ENCODE measurements at regions not wholly inside any gene's neighbourhood (a gene's known extent, or its start where the extent isn't known, plus 50 kb on each side); places are given as distances from the start of the nearest gene placed in this dataset.

- TF ChIP-seq POLR2A (IDR thresholded peaks at IDR 0.05) (no peak), CTCF (IDR thresholded peaks at IDR 0.05) (no peak), EP300 (IDR thresholded peaks at IDR 0.05) (no peak)
Measured at GRCh38 chr4:62640296-62640695, 1440.2 kb downstream of the ADGRL3 start.

Measured in ovary (tissue), 3 donors.